ENCODE measurements at regions not wholly inside any gene's neighbourhood (a gene's known extent, or its start where the extent isn't known, plus 50 kb on each side); places are given as distances from the start of the nearest gene placed in this dataset.

GRCh38 chr2:163462993-163463392, 272.8 kb downstream of the FIGN start:
- in situ Hi-C loops (cut with MboI; ENCODE audit: low sequenced_read_pairs): no loop called here

DNA sequence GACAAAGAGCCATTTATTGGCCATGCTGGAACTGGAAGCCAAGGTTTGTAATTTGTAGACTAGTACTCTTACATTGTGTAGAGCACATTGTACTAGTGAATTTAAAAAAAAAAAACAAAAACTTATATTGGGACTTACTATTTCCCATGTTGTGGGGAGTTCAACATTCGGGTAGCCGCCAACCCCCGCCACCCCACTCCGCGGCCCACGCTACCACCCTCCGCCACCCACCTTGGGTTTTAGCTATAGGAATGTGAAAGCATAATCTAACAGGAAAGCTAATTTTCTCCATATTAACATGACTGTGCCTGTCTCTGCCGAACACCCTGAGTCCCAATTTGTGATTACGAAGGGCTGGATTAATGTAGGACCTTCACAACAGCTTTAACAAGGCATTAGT, 275.8 kb downstream of the FIGN start:
- in situ Hi-C loops (cut with MboI; ENCODE audit: low sequenced_read_pairs): no loop called here

- in situ Hi-C loops (cut with MboI; ENCODE audit: low sequenced_read_pairs): no loop called here
Measured at GRCh38 chr2:163456953-163457743, 278.7 kb downstream of the FIGN start.

- in situ Hi-C loops (cut with MboI; ENCODE audit: low sequenced_read_pairs): no loop called here
Measured at GRCh38 chr2:163455815-163456214, 280.0 kb downstream of the FIGN start.

- in situ Hi-C loops (cut with MboI; ENCODE audit: low sequenced_read_pairs): no loop called here
Measured at GRCh38 chr2:163453920-163454319, 281.9 kb downstream of the FIGN start.

DNA sequence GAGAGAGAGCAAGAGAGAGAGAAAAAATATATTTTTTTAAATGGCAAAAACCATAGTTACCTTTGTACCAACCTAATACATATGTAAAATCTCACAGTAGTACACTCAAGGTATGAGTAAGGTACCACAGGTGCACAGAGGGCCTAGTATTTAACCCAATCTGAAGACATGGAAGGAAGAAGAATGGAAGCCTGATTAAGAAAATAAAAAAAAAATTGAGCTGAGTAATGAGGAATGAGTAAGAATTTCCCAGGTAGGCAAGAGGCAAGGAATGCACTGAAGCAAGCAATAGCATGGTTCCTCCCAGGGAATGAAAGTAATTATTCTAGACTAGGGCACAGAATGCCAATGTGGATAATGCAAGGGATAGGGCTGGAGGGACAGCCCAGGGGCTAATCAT, 294.2 kb downstream of the FIGN start:
- in situ Hi-C loops (cut with MboI; ENCODE audit: low sequenced_read_pairs): no loop called here

DNA sequence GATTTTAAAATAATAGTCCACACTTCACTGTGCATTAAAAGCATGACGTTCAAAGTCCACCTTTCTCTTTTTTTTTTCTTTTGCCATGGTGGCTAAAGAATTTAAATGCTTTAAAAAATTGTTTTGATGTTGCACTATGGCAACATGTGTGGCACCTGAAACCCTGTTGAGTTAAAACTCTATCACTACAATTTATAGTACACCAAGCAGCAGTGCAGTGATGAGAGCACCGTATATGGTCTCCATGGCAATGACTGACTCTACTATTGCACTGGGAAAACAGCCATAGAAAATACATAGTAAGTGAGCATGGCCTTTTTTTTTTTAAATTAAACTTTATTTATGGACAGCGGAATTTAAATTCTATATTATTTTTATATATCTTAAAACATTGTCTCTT, 298.8 kb downstream of the FIGN start:
- in situ Hi-C loops (cut with MboI; ENCODE audit: low sequenced_read_pairs): no loop called here

DNA sequence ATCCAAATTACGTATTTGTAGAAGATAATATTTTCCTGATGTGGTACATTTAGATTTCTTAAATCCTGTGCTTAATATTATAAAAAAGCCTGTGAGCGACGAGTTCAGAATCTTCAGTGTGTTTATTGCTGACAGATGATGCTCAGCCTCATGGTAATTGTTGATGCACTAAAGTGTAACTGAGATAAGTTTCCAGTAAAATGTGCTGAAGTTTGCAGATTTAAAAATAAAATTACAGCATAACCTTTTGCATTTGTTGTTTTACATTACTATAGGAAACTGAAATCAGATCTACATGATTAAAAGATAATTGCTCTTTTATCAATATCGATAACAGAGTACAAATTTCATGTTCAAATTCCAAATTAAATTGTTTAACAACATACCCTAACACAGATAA, 307.6 kb downstream of the FIGN start:
- in situ Hi-C loops (cut with MboI; ENCODE audit: low sequenced_read_pairs): no loop called here

DNA sequence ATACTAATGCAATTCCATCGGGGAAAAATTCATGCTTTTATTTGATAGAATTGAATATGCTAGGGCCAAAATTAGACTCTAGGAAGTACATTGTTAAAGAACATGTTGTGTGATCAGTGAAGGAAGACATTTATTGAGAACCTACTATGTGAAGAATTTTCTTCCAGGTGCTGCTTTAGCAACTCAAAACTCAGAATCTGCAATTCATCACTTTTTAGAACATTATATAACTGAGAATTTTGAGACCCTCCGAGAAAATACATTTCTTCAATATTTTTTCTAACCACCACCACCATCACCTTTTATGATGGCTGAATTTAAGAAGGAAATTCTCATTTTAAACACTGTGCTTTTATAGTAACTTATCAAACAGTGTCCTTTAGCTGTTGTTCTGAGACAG, 315.2 kb downstream of the FIGN start:
- in situ Hi-C loops (cut with MboI; ENCODE audit: low sequenced_read_pairs): no loop called here

- in situ Hi-C loops (cut with MboI; ENCODE audit: low sequenced_read_pairs): no loop called here
Measured at GRCh38 chr2:163419000-163419830, 316.6 kb downstream of the FIGN start.

DNA sequence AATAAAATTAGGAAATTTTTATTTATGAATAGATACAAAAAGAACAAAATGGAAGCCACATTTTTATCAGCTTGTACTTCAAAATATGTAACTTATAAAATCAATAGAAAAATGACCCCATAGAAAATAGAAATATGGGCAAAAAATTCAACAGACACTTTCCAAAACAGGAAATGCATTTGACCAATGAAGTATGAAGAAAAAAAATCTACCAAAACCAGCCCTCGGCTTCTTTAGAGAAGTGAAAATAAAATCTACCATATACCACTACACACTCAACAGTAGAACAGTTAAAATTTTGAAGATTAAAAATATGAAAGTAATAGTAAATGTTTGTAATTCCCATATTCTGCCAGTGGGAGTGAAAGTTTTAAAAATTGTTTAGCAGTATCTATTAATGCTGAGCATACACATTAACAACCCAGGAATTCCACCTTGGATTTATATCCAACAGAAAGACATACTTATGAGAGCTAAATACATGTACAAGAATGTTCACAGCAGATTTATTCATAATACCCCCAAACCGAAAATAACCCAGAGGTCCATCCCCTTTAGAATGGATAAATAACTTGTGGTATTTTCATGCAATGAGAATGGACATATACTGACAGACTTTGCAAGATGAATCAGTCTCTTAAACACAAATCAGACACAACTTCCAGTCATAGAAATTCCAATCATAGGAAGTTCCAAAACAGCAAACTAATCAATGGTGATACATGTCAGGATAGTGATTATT, 318.0 kb downstream of the FIGN start:
- in situ Hi-C loops (cut with MboI; ENCODE audit: low sequenced_read_pairs): no loop called here

DNA sequence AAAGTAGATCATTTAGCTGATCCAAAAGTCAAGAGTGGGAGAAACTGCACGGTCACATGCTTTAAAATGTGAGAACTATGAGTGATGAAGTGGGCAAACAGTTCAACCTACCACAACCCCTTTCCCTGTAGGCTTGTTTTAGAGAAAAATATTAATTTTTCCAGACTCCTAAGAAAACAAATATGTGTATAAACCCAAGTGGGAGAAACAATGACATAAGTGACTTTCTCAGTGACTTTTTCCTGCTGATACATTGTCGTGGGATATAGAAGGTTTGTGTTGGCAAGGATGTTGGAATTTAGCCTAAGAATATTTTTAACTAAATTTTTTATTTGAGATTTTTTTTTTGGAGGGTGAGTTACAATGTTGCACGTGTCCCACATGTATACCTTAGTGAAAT, 321.7 kb downstream of the FIGN start:
- in situ Hi-C loops (cut with MboI; ENCODE audit: low sequenced_read_pairs): no loop called here

GRCh38 chr2:163407296-163407695, 328.5 kb downstream of the FIGN start:
- in situ Hi-C loops (cut with MboI; ENCODE audit: low sequenced_read_pairs): no loop called here

- in situ Hi-C loops (cut with MboI; ENCODE audit: low sequenced_read_pairs): no loop called here
Measured at GRCh38 chr2:163405298-163405697, 330.5 kb downstream of the FIGN start.

DNA sequence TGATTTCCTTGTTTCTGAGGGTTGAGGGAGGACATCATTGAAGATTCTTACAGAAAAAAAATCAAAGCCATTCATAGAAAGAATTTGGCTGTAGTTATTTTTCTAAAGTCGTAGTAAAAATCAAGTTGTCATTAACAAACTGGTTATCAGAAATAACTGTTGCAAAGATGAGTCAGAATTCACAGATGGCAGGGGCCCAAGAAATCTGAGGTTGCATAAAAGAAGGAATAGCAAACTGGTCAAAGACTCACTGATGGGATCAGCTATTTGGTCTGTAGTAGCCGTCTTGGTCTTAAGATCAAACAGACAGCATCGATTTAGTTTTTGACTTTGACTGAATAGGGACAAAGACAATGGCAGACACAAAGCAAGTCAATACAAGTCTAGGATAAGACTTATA, 334.3 kb downstream of the FIGN start:
- in situ Hi-C loops (cut with MboI; ENCODE audit: low sequenced_read_pairs): no loop called here

DNA sequence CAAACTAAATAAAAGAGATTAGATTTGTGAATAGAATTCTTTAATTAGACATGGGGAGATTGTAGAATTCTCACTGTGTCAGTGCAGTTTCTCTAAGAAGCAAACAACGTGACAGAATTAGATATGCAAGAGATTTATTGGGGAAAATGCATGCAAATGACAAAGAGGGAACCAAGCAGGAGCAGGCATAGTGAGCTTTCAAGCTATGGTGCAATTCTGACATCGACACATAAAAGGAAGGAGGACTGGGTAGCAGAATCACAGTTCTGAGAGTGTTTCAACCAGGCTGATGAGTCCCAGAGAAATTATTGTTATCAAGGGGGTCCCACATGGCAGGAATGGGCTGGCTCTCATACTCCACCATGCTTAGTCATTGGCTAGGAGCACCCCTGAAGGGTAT, 338.4 kb downstream of the FIGN start:
- in situ Hi-C loops (cut with MboI; ENCODE audit: low sequenced_read_pairs): no loop called here

- in situ Hi-C loops (cut with MboI; ENCODE audit: low sequenced_read_pairs): no loop called here
Measured at GRCh38 chr2:163395602-163396001, 340.2 kb downstream of the FIGN start.

DNA sequence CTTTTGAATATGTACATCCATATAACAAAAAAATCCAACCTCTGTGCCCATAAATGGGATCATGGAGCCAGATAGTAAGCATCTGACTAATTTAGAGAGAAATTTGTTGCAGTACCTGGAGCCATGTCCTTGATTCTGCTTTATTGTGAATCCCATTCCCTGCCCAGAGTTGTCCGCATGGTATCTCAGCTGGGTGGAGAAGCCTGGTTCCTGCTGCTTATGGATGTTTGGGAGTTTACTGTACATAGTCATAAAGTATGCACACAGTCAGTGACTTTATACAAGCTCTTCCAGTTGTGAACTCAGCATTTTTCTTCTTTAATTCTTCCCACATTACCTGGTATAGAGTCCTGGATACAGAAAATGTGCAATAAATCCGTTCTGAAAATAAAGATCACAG, 346.0 kb downstream of the FIGN start:
- in situ Hi-C loops (cut with MboI; ENCODE audit: low sequenced_read_pairs): no loop called here

DNA sequence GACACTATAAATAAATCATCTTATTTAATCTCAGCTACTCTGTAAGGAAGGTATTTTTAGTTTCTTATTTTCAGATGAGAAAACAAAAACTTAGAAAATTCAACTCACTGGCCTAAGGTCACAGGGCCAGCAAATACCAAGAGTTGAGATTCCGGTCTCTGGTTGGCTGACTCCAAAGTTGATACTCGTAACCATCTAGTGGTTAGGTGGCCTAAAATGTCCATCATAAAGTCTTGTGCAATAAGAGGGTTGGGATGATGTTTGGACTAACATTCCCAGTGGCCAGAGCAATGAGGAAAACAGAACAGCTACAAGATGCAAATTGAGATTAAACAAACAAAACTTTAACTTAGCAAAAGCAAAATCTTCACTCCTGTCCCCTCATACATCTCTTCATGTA, 360.3 kb downstream of the FIGN start:
- in situ Hi-C loops (cut with MboI; ENCODE audit: low sequenced_read_pairs): no loop called here

DNA sequence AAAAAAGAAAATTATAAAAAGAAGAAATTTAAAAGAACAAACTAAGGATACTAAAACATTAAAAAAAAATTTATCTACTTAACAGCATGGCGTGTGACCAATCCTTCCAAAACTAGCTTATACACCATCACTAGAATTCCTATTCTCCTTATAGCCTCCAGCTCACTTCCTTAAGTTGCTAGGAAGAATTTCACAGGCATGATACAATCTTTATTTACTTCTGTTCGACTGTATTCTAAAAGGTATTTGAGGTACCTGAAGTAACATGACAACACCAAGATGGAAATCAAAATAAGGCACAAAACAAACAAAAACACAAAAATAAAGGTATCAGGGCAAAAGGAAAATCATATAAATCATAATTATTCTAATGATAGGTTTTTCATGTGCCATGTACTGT, 360.7 kb downstream of the FIGN start:
- in situ Hi-C loops (cut with MboI; ENCODE audit: low sequenced_read_pairs): no loop called here

GRCh38 chr2:163374282-163374681, 361.5 kb downstream of the FIGN start:
- in situ Hi-C loops (cut with MboI; ENCODE audit: low sequenced_read_pairs): no loop called here

- in situ Hi-C loops (cut with MboI; ENCODE audit: low sequenced_read_pairs): no loop called here
Measured at GRCh38 chr2:163373496-163373895, 362.3 kb downstream of the FIGN start.
